ENCODE measurements at regions not wholly inside any gene's neighbourhood (a gene's known extent, or its start where the extent isn't known, plus 50 kb on each side); places are given as distances from the start of the nearest gene placed in this dataset.
"Not testable (repeated sequence)": the region's sequence is repeated elsewhere in the genome, so short reads cannot be mapped to it uniquely, and the experiment has no call there.

DNA sequence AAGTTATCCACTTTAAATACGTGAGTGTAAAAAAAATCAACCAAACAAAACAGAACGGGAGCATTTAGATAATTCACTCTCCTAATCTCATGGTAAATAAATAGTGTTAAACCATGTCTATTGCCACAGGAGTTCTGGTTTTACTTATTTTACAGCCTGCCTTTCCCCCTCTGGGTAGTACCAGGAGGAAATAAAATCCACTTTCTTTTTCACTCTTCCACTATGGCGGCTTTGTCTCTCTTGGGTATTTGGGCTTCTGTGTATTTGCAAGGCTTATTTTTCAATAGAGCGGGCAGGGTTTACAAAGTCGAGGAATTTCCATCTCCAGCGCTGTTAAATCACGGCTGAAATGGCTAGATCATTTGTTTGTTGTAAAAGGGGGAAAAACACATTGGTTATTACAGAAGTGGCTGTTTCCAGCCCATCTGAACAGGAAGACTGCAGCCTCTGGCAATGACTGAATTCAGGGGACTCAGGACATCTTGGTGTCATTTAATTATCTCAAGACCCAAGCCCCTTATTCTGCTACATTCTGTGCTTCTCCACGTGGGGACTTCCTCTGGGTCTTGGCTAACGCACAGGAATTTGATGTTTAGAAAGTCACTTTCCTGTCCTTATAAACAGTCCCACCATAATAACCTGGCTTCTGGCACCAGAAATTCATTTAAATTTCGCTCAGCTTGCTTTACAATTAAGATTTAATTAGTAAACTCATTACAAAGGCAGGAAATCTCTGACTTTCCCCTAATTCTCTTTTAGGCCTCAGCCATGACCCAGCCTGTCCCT is 323.9 kb downstream of the GATA3 start:
- DNase-seq, result no peak

GRCh38 chr10:8379906-8380832 is 325.7 kb downstream of the GATA3 start:
- DNase-seq, result no peak

GRCh38 chr10:8380833-8381496 is 326.5 kb downstream of the GATA3 start:
- no peak for DNase-seq

DNA sequence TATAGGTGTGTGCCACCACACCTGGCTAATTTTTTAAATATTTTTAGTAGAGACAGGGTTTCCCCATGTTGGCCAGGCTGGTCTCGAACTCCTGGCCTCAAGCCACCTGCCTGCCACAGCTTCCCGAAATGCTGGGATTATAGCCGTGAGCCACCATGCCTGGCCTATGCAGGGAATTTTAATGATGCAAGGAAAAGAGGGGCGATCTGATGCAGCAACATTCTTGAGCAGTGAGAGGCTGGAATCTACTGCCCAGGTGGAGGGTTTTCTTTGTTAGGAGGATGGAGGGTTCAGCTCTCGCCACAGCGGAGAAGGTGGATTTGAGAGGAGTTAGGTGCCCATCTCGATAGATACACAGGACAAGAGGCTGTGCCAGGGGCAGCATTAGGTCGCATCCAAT is 332.3 kb downstream of the GATA3 start:
- DNase-seq, result no peak

- DNase-seq, result no peak
These were observed 335.1 kb downstream of the GATA3 start for GRCh38 chr10:8389630-8390029.

- no peak for DNase-seq
These were observed 337.7 kb downstream of the GATA3 start for GRCh38 chr10:8392216-8392615.

DNA sequence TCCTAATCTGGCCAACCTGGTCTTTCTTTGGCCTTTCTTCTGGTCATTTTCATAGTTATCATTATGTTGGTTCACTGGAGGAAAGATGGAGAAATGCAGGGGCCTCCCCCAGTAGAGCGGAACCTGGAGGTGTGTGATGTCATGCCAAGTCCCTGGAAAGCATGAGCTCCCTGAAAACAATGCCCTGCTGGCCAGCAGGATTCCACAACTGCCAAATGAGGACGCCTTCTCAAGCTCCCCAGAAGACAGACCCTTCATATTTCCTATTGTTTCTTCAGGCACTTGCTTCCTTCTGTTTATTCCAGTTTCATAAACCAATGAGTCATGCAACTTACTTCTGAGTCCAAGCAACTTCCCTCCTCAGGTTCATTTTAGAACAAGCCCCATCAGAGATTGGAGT is 339.0 kb downstream of the GATA3 start:
- no peak for DNase-seq

DNA sequence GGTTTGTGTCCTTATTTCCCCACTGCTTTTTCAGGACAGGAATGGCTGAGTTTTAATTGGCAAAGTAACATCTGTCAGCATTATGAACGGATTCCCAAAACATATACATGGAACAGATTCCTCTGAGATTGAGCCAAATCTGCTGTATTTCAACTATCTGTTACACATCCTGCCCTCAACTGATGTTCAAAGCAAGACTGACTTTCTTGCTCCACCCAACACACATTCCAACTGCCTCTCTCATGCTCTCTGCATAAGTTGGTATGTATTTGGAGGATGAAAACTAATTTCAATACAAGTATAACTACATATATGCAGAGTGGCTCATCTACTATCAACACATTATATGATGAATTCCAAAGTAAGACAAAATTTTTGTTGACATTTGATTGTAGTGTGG is 342.2 kb downstream of the GATA3 start:
- no peak for DNase-seq

DNA sequence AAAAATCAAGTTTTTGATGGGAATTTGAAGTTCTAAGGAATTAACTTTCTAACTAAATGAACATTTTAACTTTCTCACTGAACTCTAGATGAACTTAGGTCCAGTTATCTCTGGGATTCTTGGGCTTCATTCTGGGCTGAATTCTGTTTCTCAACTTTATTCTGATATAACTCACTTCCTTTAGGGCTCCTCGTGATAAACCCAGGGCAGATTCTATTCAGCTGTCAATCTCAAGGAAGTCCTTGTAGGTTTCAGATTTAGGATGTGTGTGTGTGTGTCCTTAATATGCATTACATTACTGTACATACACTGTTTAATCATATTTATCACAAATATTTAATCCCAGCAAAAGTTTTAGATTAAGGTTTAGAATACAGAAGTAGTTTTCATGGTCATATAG is 344.3 kb downstream of the GATA3 start:
- no peak for DNase-seq

DNA sequence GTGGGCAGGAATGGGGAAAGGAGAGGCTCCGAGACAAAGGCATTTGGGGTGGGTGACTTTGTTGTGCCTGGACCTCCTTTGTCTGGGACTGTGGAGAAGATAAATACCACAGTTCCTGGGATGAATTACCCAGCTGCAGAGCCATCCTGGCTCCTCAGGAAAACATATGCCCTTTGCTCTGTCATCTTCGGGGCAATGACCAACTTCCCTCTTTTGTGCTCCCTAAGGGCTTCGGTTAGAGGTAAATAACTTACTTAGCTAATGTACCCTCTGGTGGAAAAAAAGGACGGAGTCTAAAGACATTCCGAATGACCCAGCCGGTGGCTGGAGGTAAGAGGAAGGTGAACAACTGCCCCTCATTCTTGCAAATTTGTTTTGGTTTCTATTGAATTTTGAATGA is 345.7 kb downstream of the GATA3 start:
- no peak for DNase-seq

GRCh38 chr10:8400892-8401291 is 346.4 kb downstream of the GATA3 start:
- no peak for DNase-seq

GRCh38 chr10:8401531-8401930 is 347.0 kb downstream of the GATA3 start:
- no peak for DNase-seq

DNA sequence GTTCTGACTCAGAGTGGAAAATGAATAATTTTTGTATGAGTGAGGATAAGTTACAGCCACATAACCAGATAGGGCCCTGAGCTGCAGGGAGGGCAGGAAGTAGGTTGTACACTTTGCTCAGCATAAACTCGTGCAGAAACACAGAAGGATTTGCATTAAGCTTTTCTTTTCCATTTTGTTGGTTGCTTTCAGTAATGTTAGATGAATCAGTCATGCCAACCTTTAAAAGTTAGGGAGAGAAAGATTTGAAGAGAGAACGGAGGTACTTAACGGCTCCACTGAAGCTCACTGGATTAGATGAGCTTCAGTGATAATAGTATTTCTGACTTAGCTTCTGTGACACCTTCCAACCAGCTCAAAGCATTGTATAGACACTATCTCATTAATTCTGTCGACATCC is 348.1 kb downstream of the GATA3 start:
- no peak for DNase-seq

DNA sequence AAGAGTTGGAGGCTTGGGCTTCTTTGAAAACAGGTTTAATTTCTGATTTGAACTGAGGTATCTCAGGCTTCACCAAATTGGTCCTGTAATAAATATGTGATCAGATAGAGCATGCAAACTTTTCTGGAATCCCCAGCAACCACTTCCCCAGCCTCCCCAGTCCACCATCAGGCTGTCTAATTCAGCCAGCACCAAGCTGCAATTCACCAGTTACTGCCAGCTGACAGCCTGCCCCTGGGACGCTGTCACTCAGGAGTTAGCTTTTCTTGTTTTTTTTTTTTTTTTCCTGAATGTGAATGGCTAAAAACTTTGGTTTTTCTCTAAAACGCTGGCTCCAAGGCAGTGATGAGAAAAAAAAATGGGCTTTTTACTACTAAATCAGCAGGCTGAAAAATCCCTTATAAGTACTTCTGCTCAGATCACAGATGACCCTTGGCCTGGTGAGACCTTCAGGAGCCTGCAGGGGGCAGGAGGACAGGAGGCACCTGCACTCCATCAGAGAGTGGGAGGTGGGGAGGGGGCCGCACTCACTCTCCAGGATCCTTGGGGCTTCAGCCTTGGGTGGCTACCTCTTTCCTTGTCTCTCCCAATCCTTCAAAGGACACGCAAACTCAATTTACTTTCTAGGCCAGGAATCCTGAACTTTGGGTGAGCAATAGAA is 349.4 kb downstream of the GATA3 start:
- no peak for DNase-seq

- no peak for DNase-seq
These were observed 350.2 kb downstream of the GATA3 start for GRCh38 chr10:8404721-8405120.

- DNase-seq, result no peak
These were observed 351.1 kb downstream of the GATA3 start for GRCh38 chr10:8405596-8405995.

DNA sequence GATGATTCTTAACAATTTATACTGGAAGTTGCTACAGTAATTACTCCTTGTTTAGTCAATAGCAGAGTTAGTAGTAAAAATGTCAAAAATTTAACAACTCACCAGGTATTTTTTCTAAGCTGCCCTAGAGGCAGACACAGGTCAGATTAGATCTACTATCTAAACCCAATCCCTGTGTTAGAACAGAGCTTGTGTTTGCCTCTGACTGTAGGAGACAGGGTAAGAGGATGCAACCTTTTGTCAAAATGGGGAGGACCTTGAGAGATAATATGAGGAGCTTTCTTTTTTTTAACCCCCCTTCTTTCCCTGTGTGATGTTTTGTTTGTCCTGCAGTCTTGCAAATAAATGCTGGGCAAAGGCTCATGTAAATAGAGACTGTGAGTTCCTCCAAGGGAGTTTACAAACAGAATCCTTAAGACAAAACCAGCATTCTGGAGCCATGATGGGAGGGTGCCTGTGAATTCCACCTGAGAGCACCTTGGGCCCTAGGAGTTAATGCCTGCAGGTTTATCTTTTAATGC is 353.1 kb downstream of the GATA3 start:
- no peak for DNase-seq

- DNase-seq, result no peak
These were observed 356.0 kb downstream of the GATA3 start for GRCh38 chr10:8410506-8410905.

GRCh38 chr10:8412541-8412940 is 358.1 kb downstream of the GATA3 start:
- DNase-seq, result no peak

DNA sequence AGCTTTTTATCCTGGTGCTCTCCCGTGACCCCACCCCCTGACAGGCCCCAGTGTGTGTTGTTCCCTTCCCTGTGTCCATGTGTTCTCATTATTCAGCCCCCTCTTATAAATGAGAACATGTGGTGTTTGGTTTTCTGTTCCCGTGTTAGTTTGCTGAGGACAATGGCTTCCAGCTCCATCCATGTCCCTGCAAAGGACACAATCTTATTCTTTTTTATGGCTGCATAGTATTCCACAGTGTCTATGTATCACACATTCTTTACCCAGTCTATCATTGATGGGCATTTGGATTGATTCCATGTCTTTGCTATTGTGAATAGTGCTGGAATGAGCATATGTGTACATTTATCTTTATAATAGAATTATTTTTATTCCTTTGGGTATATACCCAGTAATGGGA is 360.5 kb downstream of the GATA3 start:
- DNase-seq, result not testable (repeated sequence)

- DNase-seq, result no peak
These were observed 361.8 kb downstream of the GATA3 start for GRCh38 chr10:8416192-8416701.
